ENCODE measurements at regions not wholly inside any gene's neighbourhood (a gene's known extent, or its start where the extent isn't known, plus 50 kb on each side); places are given as distances from the start of the nearest gene placed in this dataset.

GRCh38 chr22:27434898-27435297 lies 366.7 kb downstream of the MN1 start:
- no peak for ATAC-seq
- DNase-seq = no peak
- no peak for TF ChIP-seq CTCF (IDR thresholded peaks at IDR 0.05 in 4 of 5, conservative IDR thresholded peaks at IDR 0.05 in 1 of 5)
- no peak for TF ChIP-seq POLR2A (IDR thresholded peaks at IDR 0.05)
- intact Hi-C loops (cut with DNase I; ENCODE audit: low total_unique reads) = no loop called here
- H3K27me3 ChIP-seq = no peaks in the 10 kb centered on the region
- no peak overlapping the region for H3K27ac ChIP-seq
- no peaks in the 10 kb centered on the region for H3K9me3 ChIP-seq
- in situ Hi-C loops (cut with MboI; ENCODE audit: low sequenced_read_pairs in 4 of 4) = no loop called here
- no peak overlapping the region for H3K4me3 ChIP-seq
- no peaks in the 10 kb centered on the region for H3K36me3 ChIP-seq
- peaks cover 8 to 9% of the 10 kb centered on the region in 2 donors for H3K4me1 ChIP-seq

GRCh38 chr22:27435844-27436576 lies 365.5 kb downstream of the MN1 start:
- Histone ChIP-seq H3K4me1 (peaks cover 8 to 9% of the 10 kb centered on the region in 2 donors), H3K27ac (no peak overlapping the region), H3K27me3 (no peaks in the 10 kb centered on the region), H3K9me3 (no peaks in the 10 kb centered on the region), H3K36me3 (no peaks in the 10 kb centered on the region), H3K4me3 (no peak overlapping the region)
- no peak for DNase-seq
- intact Hi-C loops (cut with DNase I; ENCODE audit: low total_unique reads) (no loop called here), in situ Hi-C loops (cut with MboI; ENCODE audit: low sequenced_read_pairs in 4 of 4) (no loop called here)
- TF ChIP-seq CTCF (IDR thresholded peaks at IDR 0.05 in 4 of 5, conservative IDR thresholded peaks at IDR 0.05 in 1 of 5) = no peak
- no peak for ATAC-seq

GRCh38 chr22:27436591-27436990 lies 365.0 kb downstream of the MN1 start:
- Histone ChIP-seq H3K4me3 (no peak overlapping the region), H3K36me3 (no peaks in the 10 kb centered on the region), H3K27ac (no peak overlapping the region), H3K4me1 (peaks cover 8 to 9% of the 10 kb centered on the region in 2 donors), H3K9me3 (no peaks in the 10 kb centered on the region), H3K27me3 (no peaks in the 10 kb centered on the region)
- in situ Hi-C loops (cut with MboI; ENCODE audit: low sequenced_read_pairs in 4 of 4) = no loop called here
- no peak for TF ChIP-seq POLR2A (IDR thresholded peaks at IDR 0.05)
- no peak for TF ChIP-seq CTCF (IDR thresholded peaks at IDR 0.05 in 4 of 5, conservative IDR thresholded peaks at IDR 0.05 in 1 of 5)
- ATAC-seq (no peak), DNase-seq (no peak)
- intact Hi-C loops (cut with DNase I; ENCODE audit: low total_unique reads) = no loop called here

- TF ChIP-seq CTCF (IDR thresholded peaks at IDR 0.05 in 4 of 5, conservative IDR thresholded peaks at IDR 0.05 in 1 of 5) = no peak
- TF ChIP-seq POLR2A (IDR thresholded peaks at IDR 0.05) = no peak
- ATAC-seq = no peak
- Histone ChIP-seq H3K27me3 (no peaks in the 10 kb centered on the region), H3K4me3 (no peak overlapping the region), H3K4me1 (peaks cover 8 to 9% of the 10 kb centered on the region in 2 donors), H3K27ac (no peak overlapping the region), H3K36me3 (no peaks in the 10 kb centered on the region), H3K9me3 (no peaks in the 10 kb centered on the region)
- in situ Hi-C loops (cut with MboI; ENCODE audit: low sequenced_read_pairs in 4 of 4) = no loop called here
- intact Hi-C loops (cut with DNase I; ENCODE audit: low total_unique reads) = no loop called here
- DNase-seq = no peak
Observed at GRCh38 chr22:27437570-27437969, 364.0 kb downstream of the MN1 start.

All from gastrocnemius medialis (tissue), 4 donors.